ENCODE measurements at regions not wholly inside any gene's neighbourhood (a gene's known extent, or its start where the extent isn't known, plus 50 kb on each side); places are given as distances from the start of the nearest gene placed in this dataset.
"Not testable (repeated sequence)": the region's sequence is repeated elsewhere in the genome, so short reads cannot be mapped to it uniquely, and the experiment has no call there.

GRCh38 chr5:1618296-1618865 is 94.6 kb upstream of the LPCAT1 start:
- not testable (repeated sequence) for H3K9ac ChIP-seq (ENCODE audit: low read depth, low read length); H3K9me3 ChIP-seq (ENCODE audit: insufficient read depth, low read depth, low read length); H3K36me3 ChIP-seq (ENCODE audit: insufficient read depth, low read length); H3K4me3 ChIP-seq (ENCODE audit: low read length); H3K27me3 ChIP-seq (ENCODE audit: insufficient read depth, low read length); H3K27ac ChIP-seq (ENCODE audit: low read depth, low read length); H3K4me1 ChIP-seq (ENCODE audit: insufficient read depth, low read length)
- 94% methylated on average over 18 of the region's 18 CpGs for WGBS

- not testable (repeated sequence) for H3K27me3 ChIP-seq (ENCODE audit: insufficient read depth, low read length); H3K9me3 ChIP-seq (ENCODE audit: insufficient read depth, low read depth, low read length); H3K9ac ChIP-seq (ENCODE audit: low read depth, low read length); H3K4me3 ChIP-seq (ENCODE audit: low read length); H3K36me3 ChIP-seq (ENCODE audit: insufficient read depth, low read length); H3K4me1 ChIP-seq (ENCODE audit: insufficient read depth, low read length); H3K27ac ChIP-seq (ENCODE audit: low read depth, low read length)
- 91% methylated on average over 16 of the region's 16 CpGs for WGBS
Observed at GRCh38 chr5:1617236-1617755, 93.5 kb upstream of the LPCAT1 start.

GRCh38 chr5:1613515-1613914 is 89.8 kb upstream of the LPCAT1 start:
- not testable (repeated sequence) for H3K9me3 ChIP-seq (ENCODE audit: insufficient read depth, low read depth, low read length); H3K4me1 ChIP-seq (ENCODE audit: insufficient read depth, low read length); H3K27me3 ChIP-seq (ENCODE audit: insufficient read depth, low read length); H3K9ac ChIP-seq (ENCODE audit: low read depth, low read length); H3K36me3 ChIP-seq (ENCODE audit: insufficient read depth, low read length); H3K4me3 ChIP-seq (ENCODE audit: low read length); H3K27ac ChIP-seq (ENCODE audit: low read depth, low read length)
- 91% methylated on average over 11 of the region's 13 CpGs for WGBS

- H3K27ac ChIP-seq (ENCODE audit: low read depth, low read length); H3K9ac ChIP-seq (ENCODE audit: low read depth, low read length); H3K4me3 ChIP-seq (ENCODE audit: low read length); H3K4me1 ChIP-seq (ENCODE audit: insufficient read depth, low read length); H3K9me3 ChIP-seq (ENCODE audit: insufficient read depth, low read depth, low read length); H3K27me3 ChIP-seq (ENCODE audit: insufficient read depth, low read length); H3K36me3 ChIP-seq (ENCODE audit: insufficient read depth, low read length): not testable (repeated sequence)
- WGBS, result 90% methylated on average over 12 of the region's 16 CpGs
Observed at GRCh38 chr5:1610526-1610925, 86.8 kb upstream of the LPCAT1 start.

GRCh38 chr5:1609111-1609510 is 85.4 kb upstream of the LPCAT1 start:
- not testable (repeated sequence) for H3K9me3 ChIP-seq (ENCODE audit: insufficient read depth, low read depth, low read length); H3K4me3 ChIP-seq (ENCODE audit: low read length); H3K9ac ChIP-seq (ENCODE audit: low read depth, low read length); H3K27me3 ChIP-seq (ENCODE audit: insufficient read depth, low read length); H3K27ac ChIP-seq (ENCODE audit: low read depth, low read length); H3K36me3 ChIP-seq (ENCODE audit: insufficient read depth, low read length); H3K4me1 ChIP-seq (ENCODE audit: insufficient read depth, low read length)
- 89% methylated on average over 8 of the region's 8 CpGs for WGBS

- H3K9me3 ChIP-seq (ENCODE audit: insufficient read depth, low read depth, low read length); H3K27ac ChIP-seq (ENCODE audit: low read depth, low read length); H3K4me1 ChIP-seq (ENCODE audit: insufficient read depth, low read length); H3K36me3 ChIP-seq (ENCODE audit: insufficient read depth, low read length); H3K9ac ChIP-seq (ENCODE audit: low read depth, low read length); H3K27me3 ChIP-seq (ENCODE audit: insufficient read depth, low read length); H3K4me3 ChIP-seq (ENCODE audit: low read length): not testable (repeated sequence)
- 89% methylated on average over 11 of the region's 15 CpGs for WGBS
Observed at GRCh38 chr5:1608336-1608735, 84.6 kb upstream of the LPCAT1 start.

- H3K27ac ChIP-seq (ENCODE audit: low read depth, low read length); H3K27me3 ChIP-seq (ENCODE audit: insufficient read depth, low read length); H3K9ac ChIP-seq (ENCODE audit: low read depth, low read length); H3K9me3 ChIP-seq (ENCODE audit: insufficient read depth, low read depth, low read length); H3K36me3 ChIP-seq (ENCODE audit: insufficient read depth, low read length); H3K4me1 ChIP-seq (ENCODE audit: insufficient read depth, low read length); H3K4me3 ChIP-seq (ENCODE audit: low read length): not testable (repeated sequence)
- WGBS, result 44% methylated on average over 7 of the region's 9 CpGs
Observed at GRCh38 chr5:1606951-1607350, 83.2 kb upstream of the LPCAT1 start.

GRCh38 chr5:1603916-1604315 is 80.2 kb upstream of the LPCAT1 start:
- H3K36me3 ChIP-seq (ENCODE audit: insufficient read depth, low read length); H3K27me3 ChIP-seq (ENCODE audit: insufficient read depth, low read length); H3K4me3 ChIP-seq (ENCODE audit: low read length); H3K9ac ChIP-seq (ENCODE audit: low read depth, low read length); H3K9me3 ChIP-seq (ENCODE audit: insufficient read depth, low read depth, low read length); H3K27ac ChIP-seq (ENCODE audit: low read depth, low read length): not testable (repeated sequence)
- peaks cover 19% of the 10 kb centered on the region; the same call in 1 of the 2 replicates for H3K4me1 ChIP-seq (ENCODE audit: insufficient read depth, low read length)
- WGBS, result 80% methylated on average over 8 of the region's 8 CpGs

GRCh38 chr5:1601565-1601964 is 77.8 kb upstream of the LPCAT1 start:
- Histone ChIP-seq H3K27ac (ENCODE audit: low read depth, low read length) (peak overlapping the region; percentile 2; the same call in 1 of the 2 replicates), H3K4me1 (ENCODE audit: insufficient read depth, low read length) (peaks cover 18% of the 10 kb centered on the region)
- H3K9me3 ChIP-seq (ENCODE audit: insufficient read depth, low read depth, low read length); H3K36me3 ChIP-seq (ENCODE audit: insufficient read depth, low read length); H3K27me3 ChIP-seq (ENCODE audit: insufficient read depth, low read length); H3K4me3 ChIP-seq (ENCODE audit: low read length); H3K9ac ChIP-seq (ENCODE audit: low read depth, low read length): not testable (repeated sequence)
- WGBS, result 60% methylated on average over 7 of the region's 9 CpGs

GRCh38 chr5:1598950-1599737 is 75.4 kb upstream of the LPCAT1 start:
- not testable (repeated sequence) for H3K36me3 ChIP-seq (ENCODE audit: insufficient read depth, low read length); H3K4me3 ChIP-seq (ENCODE audit: low read length); H3K9ac ChIP-seq (ENCODE audit: low read depth, low read length); H3K27ac ChIP-seq (ENCODE audit: low read depth, low read length); H3K27me3 ChIP-seq (ENCODE audit: insufficient read depth, low read length); H3K9me3 ChIP-seq (ENCODE audit: insufficient read depth, low read depth, low read length)
- H3K4me1 ChIP-seq (ENCODE audit: insufficient read depth, low read length), result peaks cover 18% of the 10 kb centered on the region
- 64% methylated on average over 4 of the region's 5 CpGs for WGBS

GRCh38 chr5:1597093-1597473 is 73.3 kb upstream of the LPCAT1 start:
- H3K27ac ChIP-seq (ENCODE audit: low read depth, low read length), result peak overlapping the region; percentile 76; the same call in 1 of the 2 replicates
- 26% methylated on average over 2 of the region's 3 CpGs for WGBS
- peak overlapping the region; percentile 26; the same call in 1 of the 2 replicates for H3K9ac ChIP-seq (ENCODE audit: low read depth, low read length)
- H3K36me3 ChIP-seq (ENCODE audit: insufficient read depth, low read length); H3K27me3 ChIP-seq (ENCODE audit: insufficient read depth, low read length); H3K9me3 ChIP-seq (ENCODE audit: insufficient read depth, low read depth, low read length): not testable (repeated sequence)
- peaks cover 18% of the 10 kb centered on the region for H3K4me1 ChIP-seq (ENCODE audit: insufficient read depth, low read length)
- H3K4me3 ChIP-seq (ENCODE audit: low read length), result peak overlapping the region; percentile 47
